GF-D8 (cell line): ENCODE measurements at regions not wholly inside any gene's neighbourhood (a gene's known extent, or its start where the extent isn't known, plus 50 kb on each side); places are given as distances from the start of the nearest gene placed in this dataset.

Experiments used
- DNase-seq: peaks from one replicate; lab custom pipeline; 2025; lab: John Stamatoyannopoulos, UW

DNA sequence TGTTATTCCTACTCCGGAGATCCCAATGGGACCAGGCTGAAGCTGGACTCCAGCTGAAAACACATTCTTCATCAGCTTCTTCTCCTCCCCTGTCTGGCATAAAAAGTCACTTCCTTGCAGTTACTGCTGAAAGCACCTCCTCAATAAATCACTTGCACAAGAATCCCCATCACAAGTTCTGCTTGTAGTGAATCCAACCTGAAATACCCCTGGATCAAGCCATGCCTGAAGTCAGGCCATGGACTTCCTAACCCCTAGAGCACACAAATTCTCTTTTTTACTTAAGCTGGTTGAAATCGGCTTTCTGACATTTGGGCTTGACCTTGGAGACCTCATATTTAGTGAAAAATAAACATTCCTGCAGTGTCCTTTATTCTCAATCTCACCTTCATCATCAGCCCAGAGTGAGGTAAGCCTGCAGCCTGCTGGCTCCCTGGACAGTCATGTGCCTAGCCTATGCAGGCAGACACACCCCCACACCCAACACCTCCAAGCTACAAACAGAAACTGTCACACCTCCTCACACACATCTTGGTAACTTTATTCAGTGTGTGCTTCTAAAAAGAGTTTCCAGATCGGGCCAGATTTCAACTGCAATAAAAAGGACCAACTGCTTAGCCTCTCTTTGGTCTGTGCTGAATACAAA lies 51.5 kb upstream of the PTPRT start:
- no peak for DNase-seq
